ENCODE measurements at regions not wholly inside any gene's neighbourhood (a gene's known extent, or its start where the extent isn't known, plus 50 kb on each side); places are given as distances from the start of the nearest gene placed in this dataset.

DNA sequence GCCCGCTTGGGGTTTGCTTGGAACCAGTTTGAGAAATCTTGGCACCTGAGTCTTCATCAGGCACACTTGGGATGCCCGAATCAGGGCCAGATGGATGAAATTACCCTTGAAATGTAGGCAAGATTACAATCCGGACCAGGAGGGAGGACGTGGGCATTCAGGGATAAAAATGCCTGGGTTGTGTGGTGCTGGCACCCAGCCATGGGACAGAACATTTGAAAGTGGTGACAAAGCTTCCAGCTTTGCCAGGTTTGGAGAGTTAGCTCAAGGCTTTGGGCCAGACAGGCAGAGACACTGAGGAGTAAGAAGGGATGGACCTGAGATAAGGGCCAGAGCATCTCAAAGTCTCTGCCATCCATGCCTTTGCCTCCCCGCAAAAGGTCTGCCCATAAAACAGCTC is 182.2 kb downstream of the TTC32 start:
- no peak overlapping the region for H3K27ac ChIP-seq (ENCODE audit: low read depth, low read length, poor library complexity, severe bottlenecking)
- H3K4me1 ChIP-seq (ENCODE audit: insufficient read depth, low read length, poor library complexity, severe bottlenecking), result no peaks in the 10 kb centered on the region
- intact Hi-C loops (cut with micrococcal nuclease; ENCODE audit: unreplicated experiment), result no loop called here
- BruUV-seq (replicated peaks), result no TSS peak
- no peak for DNase-seq (ENCODE audit: low spot score)
- H3K9me3 ChIP-seq (ENCODE audit: low read depth, low read length, poor library complexity, severe bottlenecking), result no peaks in the 10 kb centered on the region
- H3K4me3 ChIP-seq (ENCODE audit: low read depth, low read length, poor library complexity, severe bottlenecking), result no peak overlapping the region
- CTCF ChIA-PET, result no interaction called here
- POLR2A ChIA-PET (ENCODE audit: low non-redundant PET), result no interaction called here
- H3K27me3 ChIP-seq (replicated peaks; ENCODE audit: insufficient read depth, low read depth, low read length, poor library complexity), result no peaks in the 10 kb centered on the region
- no peaks in the 10 kb centered on the region for H3K36me3 ChIP-seq (ENCODE audit: insufficient read depth, low read length, poor library complexity, severe bottlenecking)
- no peak for TF ChIP-seq EZH2 (IDR thresholded peaks at IDR 0.05; ENCODE audit: borderline replicate concordance, low read depth, low read length, poor library complexity, severe bottlenecking)
- TF ChIP-seq, protein P1, sequence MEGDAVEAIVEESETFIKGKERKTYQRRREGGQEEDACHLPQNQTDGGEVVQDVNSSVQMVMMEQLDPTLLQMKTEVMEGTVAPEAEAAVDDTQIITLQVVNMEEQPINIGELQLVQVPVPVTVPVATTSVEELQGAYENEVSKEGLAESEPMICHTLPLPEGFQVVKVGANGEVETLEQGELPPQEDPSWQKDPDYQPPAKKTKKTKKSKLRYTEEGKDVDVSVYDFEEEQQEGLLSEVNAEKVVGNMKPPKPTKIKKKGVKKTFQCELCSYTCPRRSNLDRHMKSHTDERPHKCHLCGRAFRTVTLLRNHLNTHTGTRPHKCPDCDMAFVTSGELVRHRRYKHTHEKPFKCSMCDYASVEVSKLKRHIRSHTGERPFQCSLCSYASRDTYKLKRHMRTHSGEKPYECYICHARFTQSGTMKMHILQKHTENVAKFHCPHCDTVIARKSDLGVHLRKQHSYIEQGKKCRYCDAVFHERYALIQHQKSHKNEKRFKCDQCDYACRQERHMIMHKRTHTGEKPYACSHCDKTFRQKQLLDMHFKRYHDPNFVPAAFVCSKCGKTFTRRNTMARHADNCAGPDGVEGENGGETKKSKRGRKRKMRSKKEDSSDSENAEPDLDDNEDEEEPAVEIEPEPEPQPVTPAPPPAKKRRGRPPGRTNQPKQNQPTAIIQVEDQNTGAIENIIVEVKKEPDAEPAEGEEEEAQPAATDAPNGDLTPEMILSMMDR (conservative IDR thresholded peaks at IDR 0.05; ENCODE audit: low read depth, low read length), result no peak

DNA sequence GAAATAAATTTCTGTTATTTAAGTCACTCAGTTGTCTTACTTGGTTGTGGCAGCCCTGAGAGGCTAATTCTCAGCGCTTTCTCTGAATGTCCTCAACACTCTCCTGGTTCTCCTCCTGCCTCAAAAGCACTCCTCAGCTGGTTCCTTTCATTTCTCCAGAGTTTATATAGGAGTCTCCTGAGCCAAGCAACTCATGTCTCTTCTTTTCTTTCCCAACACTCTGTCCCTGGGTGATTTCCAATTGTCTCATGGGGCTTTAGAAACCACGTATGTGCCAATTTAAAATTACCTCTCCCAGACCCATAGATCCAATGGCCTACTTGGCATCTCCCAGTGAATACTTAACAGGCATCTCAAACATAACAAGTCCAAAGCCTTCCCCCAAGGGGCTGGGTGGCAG is 184.3 kb downstream of the TTC32 start:
- H3K4me1 ChIP-seq (ENCODE audit: insufficient read depth, low read length, poor library complexity, severe bottlenecking), result no peaks in the 10 kb centered on the region
- H3K4me3 ChIP-seq (ENCODE audit: low read depth, low read length, poor library complexity, severe bottlenecking), result no peak overlapping the region
- no peaks in the 10 kb centered on the region for H3K36me3 ChIP-seq (ENCODE audit: insufficient read depth, low read length, poor library complexity, severe bottlenecking)
- no TSS peak for BruUV-seq (replicated peaks)
- DNase-seq (ENCODE audit: low spot score), result no peak
- POLR2A ChIA-PET (ENCODE audit: low non-redundant PET), result no interaction called here
- H3K27ac ChIP-seq (ENCODE audit: low read depth, low read length, poor library complexity, severe bottlenecking), result no peak overlapping the region
- no peaks in the 10 kb centered on the region for H3K9me3 ChIP-seq (ENCODE audit: low read depth, low read length, poor library complexity, severe bottlenecking)
- intact Hi-C loops (cut with micrococcal nuclease; ENCODE audit: unreplicated experiment), result no loop called here
- CTCF ChIA-PET, result no interaction called here
- no peaks in the 10 kb centered on the region for H3K27me3 ChIP-seq (replicated peaks; ENCODE audit: insufficient read depth, low read depth, low read length, poor library complexity)
- TF ChIP-seq, protein P1 (conservative IDR thresholded peaks at IDR 0.05; ENCODE audit: low read depth, low read length), result no peak
- TF ChIP-seq EZH2 (IDR thresholded peaks at IDR 0.05; ENCODE audit: borderline replicate concordance, low read depth, low read length, poor library complexity, severe bottlenecking), result no peak

DNA sequence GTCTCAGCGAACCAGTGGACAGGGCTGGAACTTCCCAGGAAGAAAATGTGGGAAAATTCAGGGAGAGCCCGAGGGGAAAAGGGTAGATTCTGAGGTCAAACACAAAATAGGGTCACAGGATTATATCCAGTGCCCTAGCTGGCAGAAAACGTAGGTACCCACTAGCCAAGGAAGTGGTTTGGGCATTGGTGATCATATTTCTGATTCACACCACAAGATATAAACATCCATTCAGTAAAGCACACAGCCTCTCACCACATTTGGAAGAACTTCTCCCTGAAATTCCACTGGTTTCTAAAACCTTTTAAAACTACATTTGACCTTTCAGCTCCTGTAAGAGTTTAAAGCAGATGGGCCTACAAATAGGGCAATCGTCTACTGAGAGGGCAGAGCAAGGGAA is 186.9 kb downstream of the TTC32 start:
- ChIA-PET CTCF (no interaction called here), POLR2A (ENCODE audit: low non-redundant PET) (no interaction called here)
- Histone ChIP-seq H3K27ac (ENCODE audit: low read depth, low read length, poor library complexity, severe bottlenecking) (no peak overlapping the region), H3K36me3 (ENCODE audit: insufficient read depth, low read length, poor library complexity, severe bottlenecking) (no peaks in the 10 kb centered on the region), H3K27me3 (replicated peaks; ENCODE audit: insufficient read depth, low read depth, low read length, poor library complexity) (no peaks in the 10 kb centered on the region), H3K9me3 (ENCODE audit: low read depth, low read length, poor library complexity, severe bottlenecking) (no peaks in the 10 kb centered on the region), H3K4me3 (ENCODE audit: low read depth, low read length, poor library complexity, severe bottlenecking) (no peak overlapping the region), H3K4me1 (ENCODE audit: insufficient read depth, low read length, poor library complexity, severe bottlenecking) (no peaks in the 10 kb centered on the region)
- no TSS peak for BruUV-seq (replicated peaks)
- intact Hi-C loops (cut with micrococcal nuclease; ENCODE audit: unreplicated experiment), result no loop called here
- TF ChIP-seq, protein P1 (conservative IDR thresholded peaks at IDR 0.05; ENCODE audit: low read depth, low read length), result no peak
- TF ChIP-seq EZH2 (IDR thresholded peaks at IDR 0.05; ENCODE audit: borderline replicate concordance, low read depth, low read length, poor library complexity, severe bottlenecking), result no peak
- DNase-seq (ENCODE audit: low spot score), result no peak
